Ishikawa (cell line): ENCODE measurements at regions not wholly inside any gene's neighbourhood (a gene's known extent, or its start where the extent isn't known, plus 50 kb on each side); places are given as distances from the start of the nearest gene placed in this dataset.

ENCODE experiments used
- CEBPB ChIP-seq: IDR thresholded peaks from 2 replicates; pipeline ENCODE4 v1.6.1; 2012
- CREB1 ChIP-seq: IDR thresholded peaks from 2 replicates; pipeline ENCODE4 v1.6.1; 2012; ENCODE audit warnings: low read depth
- EGR1 ChIP-seq: IDR thresholded peaks from 2 replicates; pipeline ENCODE4 v1.6.1; 2012
- EP300 ChIP-seq: IDR thresholded peaks from 2 replicates; pipeline ENCODE4 v1.6.1; 2012; ENCODE audit warnings: borderline replicate concordance
- FOXM1 ChIP-seq: IDR thresholded peaks from 2 replicates; pipeline ENCODE4 v1.6.1; 2012; ENCODE audit warnings: low read depth, borderline replicate concordance
- MAX ChIP-seq: IDR thresholded peaks from 2 replicates; pipeline ENCODE4 v1.6.1; 2012
- NFIC ChIP-seq: IDR thresholded peaks from 2 replicates; pipeline ENCODE4 v1.6.1; 2012
- RAD21 ChIP-seq: IDR thresholded peaks from 2 replicates; pipeline ENCODE4 v1.6.1; 2012; ENCODE audit warnings: low read depth
- REST ChIP-seq: IDR thresholded peaks from 2 replicates; pipeline ENCODE4 v1.6.1; 2012; ENCODE audit warnings: low read depth, mild to moderate bottlenecking
- TAF1 ChIP-seq: IDR thresholded peaks from 2 replicates; pipeline ENCODE4 v1.6.1; 2012; ENCODE audit warnings: low read depth, mild to moderate bottlenecking
- TCF12 ChIP-seq: IDR thresholded peaks from 2 replicates; pipeline ENCODE4 v1.6.1; 2012; ENCODE audit warnings: low read depth
- TEAD4 ChIP-seq: IDR thresholded peaks from 2 replicates; pipeline ENCODE4 v1.6.1; 2012
- USF1 ChIP-seq: IDR thresholded peaks from 2 replicates; pipeline ENCODE4 v1.6.1; 2012
- YY1 ChIP-seq: IDR thresholded peaks from 2 replicates; pipeline ENCODE4 v1.6.1; 2012; ENCODE audit warnings: low read depth
- ZBTB7A ChIP-seq: IDR thresholded peaks from 2 replicates; pipeline ENCODE4 v1.6.1; 2012; ENCODE audit warnings: low read depth

GRCh38 chr18:38167623-38168022 lies 602.0 kb upstream of the CELF4 start:
- TF ChIP-seq CEBPB = no peak
- TF ChIP-seq ZBTB7A = no peak
- TF ChIP-seq EGR1 = no peak
- no peak for TF ChIP-seq YY1
- TF ChIP-seq NFIC = no peak
- TF ChIP-seq EP300 = no peak
- no peak for TF ChIP-seq TCF12
- no peak for TF ChIP-seq USF1
- TF ChIP-seq TAF1 = no peak
- TF ChIP-seq MAX = no peak
- no peak for TF ChIP-seq RAD21
- TF ChIP-seq REST = no peak
- TF ChIP-seq CREB1 = no peak
- no peak for TF ChIP-seq FOXM1
- TF ChIP-seq TEAD4 = no peak

- TF ChIP-seq FOXM1 (no peak), TEAD4 (no peak), EP300 (no peak)
Observed at GRCh38 chr18:38116716-38117115, 551.1 kb upstream of the CELF4 start.

- TF ChIP-seq EGR1 (no peak), CREB1 (no peak), YY1 (no peak), EP300 (no peak)
Observed at GRCh38 chr18:38115201-38115600, 549.6 kb upstream of the CELF4 start.

- TF ChIP-seq CEBPB (no peak), TEAD4 (no peak), EGR1 (no peak), MAX (no peak), EP300 (no peak), TCF12 (no peak), TAF1 (no peak), YY1 (no peak), REST (no peak), NFIC (no peak)
Observed at GRCh38 chr18:38087538-38087937, 521.9 kb upstream of the CELF4 start.

GRCh38 chr18:38081516-38081915 lies 515.9 kb upstream of the CELF4 start:
- TF ChIP-seq TCF12 (no peak), CEBPB (no peak)

- TF ChIP-seq REST (peak; percentile 71), MAX (no peak), NFIC (no peak), TAF1 (no peak)
Observed at GRCh38 chr18:38077229-38077628, 511.6 kb upstream of the CELF4 start.
